Ovary (tissue), 7 donors: ENCODE measurements at regions not wholly inside any gene's neighbourhood (a gene's known extent, or its start where the extent isn't known, plus 50 kb on each side); places are given as distances from the start of the nearest gene placed in this dataset.

ENCODE experiments used
- DNase-seq, 5 donors: peaks; one replicate each; pipeline ENCODE4 v3.0.0-alpha.2; 2019 to 2020
- H3K27ac ChIP-seq, 2 donors: fragments of 200-600 bp; one replicate each; pipeline versions ENCODE4 v1.5.1 to v1.8.0; 2019 to 2022
- H3K27me3 ChIP-seq: fragments of 200-600 bp; one replicate; pipeline ENCODE4 v1.8.0; 2022
- H3K36me3 ChIP-seq: fragments of 200-600 bp; sonication (generic); one replicate; pipeline ENCODE4 v1.5.1; 2019
- H3K4me1 ChIP-seq: one replicate; pipeline ENCODE4 v1.8.1; 2013; ENCODE audit warnings: mild to moderate bottlenecking, moderate library complexity; ENCODE audit not compliant: insufficient read depth
- H3K4me3 ChIP-seq: fragments of 200-600 bp; sonication (generic); one replicate; pipeline ENCODE4 v1.5.1; 2017
- H3K9me3 ChIP-seq, 2 donors: fragments of 200-600 bp in 1 of 2; sonication (generic) in 1 of 2; one replicate each; pipeline versions ENCODE4 v1.5.1 to v1.8.1; 2013 to 2019; ENCODE audit warnings: mild to moderate bottlenecking in 1 of 2, moderate library complexity in 1 of 2
- CTCF ChIP-seq, 3 donors: fragments of 450-650 bp in 2 of 3; fragments of 200-600 bp in 1 of 3; IDR thresholded peaks; one replicate each; pipeline versions ENCODE4 v1.5.1 to v1.8.0; 2016 to 2022; ENCODE audit warnings: antibody characterized with exemption in 3 of 3, mild to moderate bottlenecking in 1 of 3
- EP300 ChIP-seq: sonication (generic); formaldehyde crosslinking; IDR thresholded peaks from one replicate; pipeline ENCODE4 v1.6.1; 2017; ENCODE audit warnings: antibody characterized with exemption
- POLR2A ChIP-seq: fragments of 450-650 bp; IDR thresholded peaks from one replicate; pipeline ENCODE4 v1.6.1; 2017; ENCODE audit warnings: antibody characterized with exemption, mild to moderate bottlenecking, moderate library complexity
- WGBS, 3 donors: extraction: QIAGEN DNeasy Blood & Tissue Kit in 1 of 3; methylation state at CpG; one replicate each; pipeline versions ENCODE4 v1.1.5 to v1.1.7; 2013 to 2017; 5-methylcytosine and 5-hydroxymethylcytosine counted together
- intact Hi-C, 4 donors: fragments of 100-400 bp; cut with DNase I; formaldehyde crosslinking; loops; one replicate each; pipeline versions ENCODE4 v1.11.0 to v1.15.1; 2022 to 2023
- donor health status: DM: no; HTN: no; CAD: no; lungs with moderate emphysema.
- donor health status: DM: no; HTN: no; CAD: no.
- donor health status: Bipolar disorder and iron deficiency.
- donor health status: DM: no; HTN: no; CAD: no.
- donor health status: DM: yes; HTN: yes; CAD: no.

GRCh38 chr5:155792873-155793272 lies 534.1 kb upstream of the SGCD start:
- Histone ChIP-seq H3K9me3 (no peaks in the 10 kb centered on the region), H3K27ac (no peak overlapping the region), H3K27me3 (peaks cover 3% of the 10 kb centered on the region), H3K4me1 (no peaks in the 10 kb centered on the region), H3K36me3 (no peaks in the 10 kb centered on the region), H3K4me3 (no peak overlapping the region)
- no peak for DNase-seq
- TF ChIP-seq CTCF (IDR thresholded peaks at IDR 0.05) = no peak
- TF ChIP-seq EP300 = no peak
- TF ChIP-seq POLR2A = no peak
- WGBS, 3 donors = 54 to 69% (median 63%) methylated on average over 1 of the region's 1 CpG
- intact Hi-C loops = no loop called here

GRCh38 chr5:155794795-155795194 lies 532.2 kb upstream of the SGCD start:
- no peaks in the 10 kb centered on the region for H3K4me1 ChIP-seq
- intact Hi-C loops = no loop called here
- H3K9me3 ChIP-seq = no peaks in the 10 kb centered on the region

GRCh38 chr5:155799308-155799707 lies 527.7 kb upstream of the SGCD start:
- 84 to 91% (median 91%) methylated on average over 6 of the region's 6 CpGs for WGBS, 3 donors
- Histone ChIP-seq H3K4me3 (no peak overlapping the region), H3K4me1 (no peaks in the 10 kb centered on the region), H3K36me3 (no peaks in the 10 kb centered on the region), H3K9me3 (no peaks in the 10 kb centered on the region), H3K27me3 (peaks cover 3% of the 10 kb centered on the region), H3K27ac (no peak overlapping the region)
- TF ChIP-seq POLR2A (no peak), CTCF (IDR thresholded peaks at IDR 0.05) (no peak), EP300 (no peak)
- DNase-seq = no peak
- intact Hi-C loops = no loop called here

More at GRCh38 chr5:155794795-155795194, 532.2 kb upstream of the SGCD start:
- H3K27ac ChIP-seq = no peak overlapping the region
- no peak for DNase-seq
- H3K4me3 ChIP-seq = no peak overlapping the region
- no peaks in the 10 kb centered on the region for H3K36me3 ChIP-seq
- H3K27me3 ChIP-seq = peaks cover 3% of the 10 kb centered on the region
- TF ChIP-seq CTCF (IDR thresholded peaks at IDR 0.05) (no peak), POLR2A (no peak), EP300 (no peak)

GRCh38 chr5:155807884-155808576 lies 518.9 kb upstream of the SGCD start:
- Histone ChIP-seq H3K27me3 (no peaks in the 10 kb centered on the region), H3K9me3 (no peaks in the 10 kb centered on the region), H3K36me3 (no peaks in the 10 kb centered on the region), H3K4me3 (no peak overlapping the region), H3K4me1 (no peaks in the 10 kb centered on the region), H3K27ac (no peak overlapping the region)
- 56 to 73% (median 69%) methylated on average over 3 of the region's 3 CpGs for WGBS, 3 donors
- intact Hi-C loops = no loop called here
- TF ChIP-seq CTCF (IDR thresholded peaks at IDR 0.05) = no peak
- TF ChIP-seq EP300 = no peak
- no peak for TF ChIP-seq POLR2A
- no peak for DNase-seq
